ENCODE measurements at regions not wholly inside any gene's neighbourhood (a gene's known extent, or its start where the extent isn't known, plus 50 kb on each side); places are given as distances from the start of the nearest gene placed in this dataset.

- Histone ChIP-seq H3K27ac (ENCODE audit: low read length) (no peak overlapping the region), H3K4me1 (ENCODE audit: low read length) (no peaks in the 10 kb centered on the region), H3K4me2 (ENCODE audit: low read depth, low read length) (no peak overlapping the region), H3K36me3 (replicated peaks; ENCODE audit: insufficient read depth, low read length) (no peaks in the 10 kb centered on the region), H3K79me2 (ENCODE audit: low read length) (no peaks in the 10 kb centered on the region), H3F3A (ENCODE audit: insufficient read depth, low read length) (no peaks in the 10 kb centered on the region), H4K20me1 (ENCODE audit: insufficient read depth, low read length) (no peaks in the 10 kb centered on the region), H3K9me3 (replicated peaks; ENCODE audit: insufficient read depth, low read length) (no peaks in the 10 kb centered on the region), H3K9me2 (replicated peaks; ENCODE audit: insufficient read depth, low read length) (no peaks in the 10 kb centered on the region), H3K9ac (ENCODE audit: low read length) (no peak overlapping the region), H2AFZ (ENCODE audit: low read length) (no peak overlapping the region), H3K4me3 (ENCODE audit: low read length) (no peak overlapping the region), H3K27me3 (replicated peaks; ENCODE audit: insufficient read depth, low read length) (no peaks in the 10 kb centered on the region)
- TF ChIP-seq CTCF (IDR thresholded peaks at IDR 0.05; ENCODE audit: low read length) (no peak), EZH2phosphoT487 (IDR thresholded peaks at IDR 0.05; ENCODE audit: low read length) (no peak), EZH2 (optimal IDR thresholded peaks at IDR 0.05; ENCODE audit: low read depth, low read length) (no peak)
- DNase-seq: no peak
Observed at GRCh38 chr9:81193362-81194339, 495.7 kb downstream of the TLE1 start.

- H3K9ac ChIP-seq (ENCODE audit: low read length): no peak overlapping the region
- H3K9me2 ChIP-seq (replicated peaks; ENCODE audit: insufficient read depth, low read length): no peaks in the 10 kb centered on the region
- H3K9me3 ChIP-seq (replicated peaks; ENCODE audit: insufficient read depth, low read length): no peaks in the 10 kb centered on the region
- no peak overlapping the region for H3K27ac ChIP-seq (ENCODE audit: low read length)
- no peaks in the 10 kb centered on the region for H3K27me3 ChIP-seq (replicated peaks; ENCODE audit: insufficient read depth, low read length)
- DNase-seq: no peak
- H3K79me2 ChIP-seq (ENCODE audit: low read length): no peaks in the 10 kb centered on the region
- no peaks in the 10 kb centered on the region for H3K4me1 ChIP-seq (ENCODE audit: low read length)
- TF ChIP-seq CTCF (IDR thresholded peaks at IDR 0.05; ENCODE audit: low read length) (no peak), EZH2phosphoT487 (IDR thresholded peaks at IDR 0.05; ENCODE audit: low read length) (no peak), EZH2 (optimal IDR thresholded peaks at IDR 0.05; ENCODE audit: low read depth, low read length) (no peak)
- H4K20me1 ChIP-seq (ENCODE audit: insufficient read depth, low read length): no peaks in the 10 kb centered on the region
- H3K4me3 ChIP-seq (ENCODE audit: low read length): no peak overlapping the region
- H3K4me2 ChIP-seq (ENCODE audit: low read depth, low read length): no peak overlapping the region
- no peaks in the 10 kb centered on the region for H3K36me3 ChIP-seq (replicated peaks; ENCODE audit: insufficient read depth, low read length)
- no peak overlapping the region for H2AFZ ChIP-seq (ENCODE audit: low read length)
- H3F3A ChIP-seq (ENCODE audit: insufficient read depth, low read length): no peaks in the 10 kb centered on the region
Observed at GRCh38 chr9:81191222-81191621, 498.1 kb downstream of the TLE1 start.

GRCh38 chr9:81190659-81191058, 498.7 kb downstream of the TLE1 start:
- Histone ChIP-seq H3F3A (ENCODE audit: insufficient read depth, low read length) (no peaks in the 10 kb centered on the region), H3K27me3 (replicated peaks; ENCODE audit: insufficient read depth, low read length) (no peaks in the 10 kb centered on the region), H3K4me2 (ENCODE audit: low read depth, low read length) (no peak overlapping the region), H3K9me2 (replicated peaks; ENCODE audit: insufficient read depth, low read length) (no peaks in the 10 kb centered on the region), H3K9me3 (replicated peaks; ENCODE audit: insufficient read depth, low read length) (no peaks in the 10 kb centered on the region), H3K36me3 (replicated peaks; ENCODE audit: insufficient read depth, low read length) (no peaks in the 10 kb centered on the region), H4K20me1 (ENCODE audit: insufficient read depth, low read length) (no peaks in the 10 kb centered on the region), H3K27ac (ENCODE audit: low read length) (no peak overlapping the region), H2AFZ (ENCODE audit: low read length) (no peak overlapping the region), H3K9ac (ENCODE audit: low read length) (no peak overlapping the region), H3K4me1 (ENCODE audit: low read length) (no peaks in the 10 kb centered on the region), H3K4me3 (ENCODE audit: low read length) (no peak overlapping the region), H3K79me2 (ENCODE audit: low read length) (no peaks in the 10 kb centered on the region)
- TF ChIP-seq CTCF (IDR thresholded peaks at IDR 0.05; ENCODE audit: low read length) (no peak), EZH2phosphoT487 (IDR thresholded peaks at IDR 0.05; ENCODE audit: low read length) (no peak), EZH2 (optimal IDR thresholded peaks at IDR 0.05; ENCODE audit: low read depth, low read length) (no peak)
- DNase-seq: no peak
